Hepatocyte (in vitro differentiated cells): ENCODE measurements at regions not wholly inside any gene's neighbourhood (a gene's known extent, or its start where the extent isn't known, plus 50 kb on each side); places are given as distances from the start of the nearest gene placed in this dataset.

ENCODE experiments used
- CTCF ChIP-seq: fragments of 200-600 bp; sonication (generic); IDR thresholded peaks from 2 replicates; pipeline ENCODE4 v1.5.1; 2016; ENCODE audit warnings: antibody characterized with exemption, mild to moderate bottlenecking; ENCODE audit not compliant: poor library complexity
- EZH2 ChIP-seq: fragments of 200-600 bp; sonication (generic); IDR thresholded peaks from 2 replicates; pipeline ENCODE4 v1.6.1; 2016; ENCODE audit warnings: antibody characterized with exemption, mild to moderate bottlenecking, borderline replicate concordance
- EZH2phosphoT487 ChIP-seq: fragments of 200-600 bp; sonication (generic); IDR thresholded peaks from one replicate; pipeline ENCODE4 v1.6.1; 2018; ENCODE audit warnings: antibody characterized with exemption, mild to moderate bottlenecking, low read depth, moderate library complexity; ENCODE audit not compliant: unreplicated experiment, severe bottlenecking

GRCh38 chr22:27552863-27553262 lies 248.7 kb downstream of the MN1 start:
- TF ChIP-seq CTCF (no peak), EZH2phosphoT487 (no peak), EZH2 (no peak)
